ENCODE measurements at regions not wholly inside any gene's neighbourhood (a gene's known extent, or its start where the extent isn't known, plus 50 kb on each side); places are given as distances from the start of the nearest gene placed in this dataset.
A peak's percentile ranks its signal among the peaks of the same experiment; 100 is the strongest.

DNA sequence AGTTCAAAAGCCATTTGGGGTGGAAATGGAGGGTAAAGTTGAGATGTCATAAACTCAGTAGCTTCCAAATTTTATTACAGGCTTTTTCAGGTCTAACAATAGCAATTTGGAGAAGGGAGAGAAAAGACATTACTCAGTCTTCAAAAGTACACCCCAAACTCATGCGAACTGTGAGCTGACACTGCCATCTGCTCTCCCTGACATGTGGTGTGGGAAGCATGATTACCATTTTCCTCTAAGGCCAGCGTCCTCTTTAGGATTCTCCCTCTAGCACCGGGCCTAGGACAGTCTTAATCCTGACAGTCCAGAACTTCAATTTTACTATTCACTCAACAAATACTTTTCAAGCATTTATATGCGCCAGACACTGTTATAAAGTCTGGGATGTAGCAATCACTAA, 536.0 kb upstream of the JARID2 start:
- DNase-seq = no peak

GRCh38 chr6:14710421-14710820, 535.4 kb upstream of the JARID2 start:
- DNase-seq = no peak

DNA sequence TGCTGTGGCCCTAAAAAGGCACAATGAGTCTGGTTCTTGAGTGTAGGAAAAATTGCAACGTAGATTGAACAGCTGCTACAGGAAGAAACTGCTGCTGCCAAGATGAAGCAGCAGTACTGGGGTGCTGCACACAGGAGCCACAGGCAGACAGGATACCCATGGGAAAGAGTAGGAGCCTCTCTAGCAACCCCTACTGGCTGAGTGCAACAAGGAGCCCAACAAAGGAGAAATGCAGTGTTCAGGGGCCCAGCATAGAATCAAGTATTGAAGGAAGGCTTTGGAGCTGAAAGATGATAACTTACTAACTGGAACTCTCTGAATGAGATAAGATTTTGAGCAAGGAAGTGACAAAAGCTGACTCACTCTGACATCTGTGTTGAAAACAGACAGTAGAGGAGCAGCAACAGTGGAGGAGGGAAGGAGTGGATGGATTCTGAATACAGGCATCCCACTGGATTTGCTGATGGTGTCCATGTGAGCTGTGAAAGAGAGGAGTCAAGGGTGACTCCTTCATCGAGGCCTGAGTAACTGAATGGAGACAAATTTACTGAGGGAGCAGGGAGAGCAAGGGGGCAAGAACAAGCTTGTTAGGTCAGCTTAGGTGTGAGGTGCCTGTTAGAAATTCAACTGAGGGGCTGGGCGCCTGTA, 534.7 kb upstream of the JARID2 start:
- peak; percentile 55 for DNase-seq

GRCh38 chr6:14711704-14712379, 534.0 kb upstream of the JARID2 start:
- no peak for DNase-seq

DNA sequence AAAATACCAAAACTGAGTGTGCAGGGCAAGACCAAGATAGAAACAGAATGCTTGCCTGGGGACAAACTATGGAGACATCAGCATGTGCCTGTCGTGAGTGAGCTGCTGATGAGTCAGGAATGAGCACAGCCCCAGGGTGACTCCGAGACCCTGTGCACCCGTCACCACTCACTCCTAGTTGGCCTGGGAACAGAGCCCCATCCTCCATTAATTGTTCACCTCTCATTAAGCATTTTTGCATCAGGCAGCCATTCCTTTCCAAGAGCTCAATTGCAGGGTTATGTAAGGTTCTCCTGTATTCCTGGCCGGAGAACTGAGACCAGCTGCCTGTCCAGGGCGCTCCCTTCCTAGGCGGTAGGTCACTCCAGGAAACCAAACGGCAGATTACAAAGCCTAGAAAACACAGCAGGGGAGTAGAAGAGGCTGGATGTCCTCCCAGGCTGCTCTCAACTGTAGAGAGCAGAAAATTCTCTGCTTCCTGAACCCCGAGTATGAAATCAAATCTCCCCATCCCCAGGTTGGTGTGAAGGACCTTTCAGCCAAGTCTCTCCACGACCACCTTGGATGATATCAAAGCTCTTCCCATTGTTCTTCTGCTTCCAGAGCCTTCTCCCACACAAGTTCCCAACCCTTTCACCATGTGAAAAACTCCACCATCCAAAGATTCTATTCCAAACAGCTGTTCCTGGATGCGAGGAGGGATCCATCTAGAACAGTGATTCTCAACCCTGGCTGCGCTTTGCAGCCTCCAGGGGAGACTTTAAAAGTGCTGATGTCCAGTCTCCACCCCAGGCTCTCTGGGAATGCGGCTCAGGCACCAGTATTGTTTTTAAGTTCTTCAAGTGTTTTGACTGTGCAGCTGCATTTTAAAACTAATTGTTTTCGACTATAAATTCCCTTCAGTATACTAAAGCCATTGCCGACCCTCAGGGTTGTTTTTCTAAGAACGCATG, 532.6 kb upstream of the JARID2 start:
- DNase-seq = no peak

GRCh38 chr6:14713966-14714631, 531.8 kb upstream of the JARID2 start:
- DNase-seq = no peak

GRCh38 chr6:14715076-14715475, 530.8 kb upstream of the JARID2 start:
- no peak for DNase-seq

GRCh38 chr6:14716499-14717146, 529.2 kb upstream of the JARID2 start:
- DNase-seq = no peak

GRCh38 chr6:14717307-14717706, 528.6 kb upstream of the JARID2 start:
- DNase-seq = peak; percentile 42

DNA sequence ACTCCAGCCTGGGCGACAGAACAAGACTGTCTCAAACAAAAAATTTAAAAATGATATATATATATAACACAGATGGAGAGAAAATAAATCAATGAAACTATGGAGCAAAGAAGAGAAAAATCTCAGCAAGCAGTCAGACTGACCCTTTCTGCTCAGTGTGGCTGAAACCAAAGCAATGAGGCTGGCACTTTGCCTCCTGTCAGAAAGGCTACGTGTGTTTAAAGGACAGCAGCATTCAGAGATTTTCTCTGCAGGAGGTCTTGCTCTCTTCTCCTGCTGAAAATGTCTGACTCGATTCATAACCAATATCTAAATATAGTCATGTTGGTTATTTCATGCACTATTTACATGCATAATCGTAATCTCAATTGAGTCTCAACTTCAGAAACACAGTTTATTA, 527.0 kb upstream of the JARID2 start:
- no peak for DNase-seq

- no peak for DNase-seq
These were observed 526.6 kb upstream of the JARID2 start for GRCh38 chr6:14719270-14719669.

DNA sequence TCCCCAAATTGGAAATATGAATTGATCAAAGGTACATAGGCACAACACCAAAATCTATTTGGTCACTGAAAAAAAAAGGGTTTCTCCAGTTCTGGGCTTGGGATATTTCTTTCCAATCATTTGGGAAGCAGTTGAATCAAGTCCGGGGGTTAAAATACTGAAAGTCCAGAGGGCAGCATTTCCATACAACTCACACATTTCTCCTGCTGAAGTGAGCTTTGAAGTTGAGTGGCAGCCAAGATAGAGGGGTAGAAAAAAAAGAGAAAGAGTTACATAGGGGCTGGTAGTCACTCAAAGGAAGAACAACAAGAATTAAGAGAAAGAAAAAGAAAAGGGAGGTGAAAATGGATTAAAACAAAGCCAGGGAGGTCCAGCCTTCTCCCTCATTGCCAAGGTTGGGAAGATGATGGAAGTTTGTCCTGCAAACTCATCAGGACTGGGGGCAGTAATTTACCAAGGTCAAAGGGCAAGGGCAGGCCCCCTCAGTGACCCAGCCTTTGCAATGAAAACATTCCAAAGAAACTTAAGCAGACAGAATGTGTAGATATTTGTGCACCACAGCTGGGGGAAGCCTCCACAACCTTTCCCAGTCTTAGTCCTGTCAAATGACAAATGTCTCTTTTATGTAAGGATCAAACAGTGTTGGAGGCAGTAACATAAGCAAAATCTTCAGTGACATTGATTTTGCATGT, 525.3 kb upstream of the JARID2 start:
- no peak for DNase-seq

DNA sequence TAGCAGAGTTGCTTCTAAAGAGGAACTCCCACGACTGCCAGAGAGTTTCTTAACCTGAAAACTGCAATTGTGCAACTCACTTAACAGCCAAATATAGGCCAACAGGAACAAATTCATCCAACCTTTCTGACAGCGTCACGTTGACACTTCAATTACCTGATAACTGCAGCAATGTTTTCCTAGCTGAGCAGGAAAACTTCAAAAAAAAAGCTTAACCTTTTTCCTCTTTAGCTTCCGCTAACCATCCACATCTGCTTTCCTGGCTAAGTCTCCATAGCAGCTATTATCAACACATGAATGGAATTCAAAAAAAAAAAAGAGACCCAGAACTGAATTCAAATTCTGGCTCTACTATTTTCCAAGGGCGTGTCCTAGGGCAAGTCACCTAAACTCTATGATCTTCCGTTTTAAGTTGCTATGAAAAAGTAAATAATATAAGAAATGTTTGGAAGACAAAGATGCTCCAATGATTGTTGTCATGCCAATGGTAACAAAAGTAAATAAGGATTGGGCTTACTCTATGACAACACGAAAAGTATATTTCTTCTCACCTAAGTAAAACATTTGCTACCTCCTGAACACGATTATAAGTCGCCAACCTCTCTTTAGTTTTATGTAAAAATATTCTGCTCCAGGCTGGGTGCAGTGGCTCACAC, 524.6 kb upstream of the JARID2 start:
- DNase-seq = no peak

GRCh38 chr6:14722001-14722562, 523.8 kb upstream of the JARID2 start:
- DNase-seq = no peak

- peak; percentile 50 for DNase-seq
These were observed 523.2 kb upstream of the JARID2 start for GRCh38 chr6:14722704-14723103.

DNA sequence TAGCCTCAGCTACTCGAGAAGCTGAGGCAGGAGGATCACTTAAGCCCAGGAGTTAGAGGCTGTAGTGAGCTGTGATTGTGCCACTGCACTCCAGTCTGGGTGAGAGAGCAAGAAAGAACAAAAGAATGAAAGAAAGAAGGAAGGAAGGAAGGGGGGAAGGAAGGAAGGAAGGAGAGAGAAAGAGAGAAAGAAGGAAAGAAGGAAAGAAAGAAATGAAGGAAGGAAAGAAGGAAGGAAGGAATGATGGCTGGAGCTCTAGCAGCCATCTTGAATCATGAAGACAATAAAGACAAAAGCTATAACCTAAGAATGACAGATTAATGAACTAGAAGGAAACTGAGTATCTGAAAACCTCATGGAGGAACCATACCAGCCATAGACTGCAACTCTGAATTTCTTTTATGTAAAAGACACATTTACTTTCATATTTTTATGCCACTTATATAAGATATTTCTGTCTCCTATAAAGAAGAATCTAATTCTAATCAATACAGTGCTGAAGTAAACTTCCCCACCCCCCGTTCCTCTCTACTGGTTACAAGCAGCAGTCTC, 522.3 kb upstream of the JARID2 start:
- DNase-seq = no peak

DNA sequence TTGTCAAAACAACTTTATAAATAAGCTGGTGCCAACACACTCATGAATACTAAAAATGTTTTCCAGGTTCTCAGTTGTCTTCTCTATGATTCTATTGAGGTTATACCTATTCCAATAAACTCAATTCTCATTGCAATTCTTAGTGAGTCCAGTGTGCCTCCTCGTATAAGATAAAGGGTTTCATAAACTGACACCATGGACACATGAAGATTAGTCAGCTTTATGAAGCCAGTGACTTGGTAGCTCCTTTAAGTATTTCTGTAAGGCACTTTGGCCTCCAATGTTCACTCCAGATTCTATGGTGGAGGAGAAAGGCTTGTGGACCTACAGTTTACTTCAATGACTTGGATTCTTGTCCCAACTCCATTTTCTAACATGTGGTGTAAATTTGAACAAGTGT, 521.3 kb upstream of the JARID2 start:
- no peak for DNase-seq

GRCh38 chr6:14726816-14727493, 518.9 kb upstream of the JARID2 start:
- DNase-seq = no peak

GRCh38 chr6:14727494-14728395, 518.1 kb upstream of the JARID2 start:
- no peak for DNase-seq
